ENCODE measurements at regions not wholly inside any gene's neighbourhood (a gene's known extent, or its start where the extent isn't known, plus 50 kb on each side); places are given as distances from the start of the nearest gene placed in this dataset.
A peak's percentile ranks its signal among the peaks of the same experiment; 100 is the strongest.

DNA sequence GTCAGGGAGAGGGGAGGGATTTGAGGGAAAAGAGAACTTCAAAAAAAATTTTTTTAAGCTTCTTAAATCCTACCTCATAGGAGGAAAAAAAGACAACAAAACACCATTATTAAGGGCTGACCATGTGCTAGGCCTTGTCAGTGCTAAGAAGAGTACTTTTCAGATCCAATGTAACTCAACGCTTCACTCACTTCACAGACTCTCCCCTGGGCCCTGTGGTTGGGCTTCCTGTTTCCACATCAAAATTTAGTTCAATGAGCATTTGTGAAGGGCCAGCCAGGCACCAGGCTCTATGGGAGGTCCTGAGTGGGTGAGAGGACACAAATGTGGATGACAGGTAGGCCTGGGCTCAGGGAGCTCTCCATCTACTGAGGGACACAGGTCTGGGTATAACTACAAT, 249.8 kb downstream of the PTEN start:
- no peak for DNase-seq

DNA sequence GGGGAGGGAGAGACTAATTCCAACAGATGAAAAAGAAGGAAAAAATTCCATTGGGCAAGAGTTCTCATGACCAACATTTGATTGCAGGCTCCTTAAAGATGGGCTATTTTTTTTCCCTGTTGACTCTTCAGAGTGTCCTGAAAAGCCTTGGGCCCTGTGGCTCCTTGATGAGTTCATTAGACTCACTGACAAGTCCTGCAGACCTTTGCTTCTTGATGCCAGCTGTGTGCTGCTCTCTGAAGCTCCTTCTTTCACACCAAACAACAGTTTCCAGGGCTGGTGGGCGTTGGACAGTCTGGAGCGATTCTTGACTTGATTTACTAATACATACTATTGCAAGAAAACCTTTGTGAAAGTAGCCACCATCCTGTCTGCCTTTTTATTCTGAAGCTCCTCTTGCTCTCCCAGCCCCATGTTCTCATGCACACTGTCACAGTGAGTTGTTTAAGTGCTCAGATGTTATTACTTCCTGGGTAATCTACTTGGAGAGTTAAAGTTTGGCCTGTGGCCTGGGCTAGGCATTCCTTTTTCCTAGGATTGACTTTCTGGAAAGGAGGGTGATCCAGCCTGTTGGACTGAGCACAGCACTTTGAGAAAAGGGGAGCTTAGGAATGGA, 250.3 kb downstream of the PTEN start:
- DNase-seq = no peak

DNA sequence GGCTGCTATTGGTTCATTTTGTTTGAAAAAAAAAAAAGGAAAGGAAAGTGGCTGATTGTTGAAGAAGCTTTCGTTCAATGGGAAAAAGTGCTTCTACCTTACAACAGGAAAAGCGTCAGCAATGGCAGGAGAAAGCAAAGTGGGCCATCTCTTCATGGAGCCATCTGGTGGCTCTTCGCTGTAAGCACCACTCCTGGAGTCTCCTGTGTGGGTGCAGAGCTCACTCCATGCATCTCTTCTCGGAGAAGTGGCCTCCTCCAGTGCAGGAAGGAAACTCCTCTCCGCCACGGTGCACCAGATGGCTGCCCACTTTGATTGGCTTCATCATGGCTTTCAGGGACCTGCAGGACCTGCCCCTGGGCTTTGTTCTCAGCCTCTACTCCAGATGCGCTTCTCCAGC, 250.9 kb downstream of the PTEN start:
- peak; percentile 44 for DNase-seq

DNA sequence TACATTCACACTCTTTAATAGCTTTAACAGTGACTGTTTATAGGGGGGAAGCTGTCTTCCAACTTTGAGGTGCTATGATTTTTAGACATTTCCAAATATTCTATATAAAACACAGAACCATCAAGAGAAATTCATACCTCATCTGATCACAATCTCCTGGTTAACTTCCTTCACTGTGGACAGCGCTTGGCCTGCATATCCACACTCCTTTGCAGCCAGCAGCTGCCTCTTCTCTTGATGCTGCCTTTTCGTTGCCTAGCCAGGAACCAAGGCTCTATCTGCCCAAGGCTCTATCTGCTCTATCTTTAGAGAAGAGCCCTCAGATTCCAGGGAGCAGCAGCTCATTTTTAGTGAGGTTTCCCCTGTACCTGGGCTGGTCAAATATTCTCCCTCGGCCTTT, 252.0 kb downstream of the PTEN start:
- DNase-seq = no peak

DNA sequence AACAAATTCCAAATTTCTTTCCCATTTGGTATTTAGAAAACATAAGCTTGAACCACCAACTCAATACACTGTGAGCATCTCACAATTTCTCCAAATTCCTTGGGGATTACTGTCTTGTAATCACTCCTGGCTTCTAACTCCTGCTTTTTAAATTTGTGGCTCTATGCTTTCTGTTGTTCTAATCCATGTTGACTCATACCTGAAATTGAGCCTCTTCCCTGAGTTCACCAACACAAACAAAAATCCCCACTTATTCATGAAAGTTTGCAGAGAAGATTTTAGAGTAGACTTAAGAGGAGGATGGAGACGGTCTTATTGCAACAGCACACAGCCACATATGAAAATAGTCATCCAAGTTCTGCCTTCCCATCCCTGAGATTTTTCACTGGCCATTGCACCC, 252.5 kb downstream of the PTEN start:
- no peak for DNase-seq

DNA sequence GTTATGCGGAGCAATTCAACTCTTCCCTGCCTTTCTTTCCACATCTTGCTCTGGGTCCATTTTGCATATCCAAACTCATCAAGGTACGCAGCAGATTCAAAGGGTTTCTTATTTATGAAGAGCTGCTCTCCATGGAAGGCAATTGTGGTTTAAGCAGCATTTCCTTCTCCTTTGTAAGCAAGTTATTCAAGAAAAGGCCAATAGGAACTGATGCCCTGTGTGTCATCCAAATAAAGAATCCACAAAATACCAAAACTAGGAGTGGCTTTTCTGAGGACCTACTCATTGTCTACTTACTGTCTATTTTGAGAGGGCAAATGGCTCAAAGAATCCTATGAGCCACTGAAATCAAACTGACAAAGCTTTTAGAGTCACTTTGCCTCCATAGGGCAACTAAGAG, 253.1 kb downstream of the PTEN start:
- DNase-seq = no peak

DNA sequence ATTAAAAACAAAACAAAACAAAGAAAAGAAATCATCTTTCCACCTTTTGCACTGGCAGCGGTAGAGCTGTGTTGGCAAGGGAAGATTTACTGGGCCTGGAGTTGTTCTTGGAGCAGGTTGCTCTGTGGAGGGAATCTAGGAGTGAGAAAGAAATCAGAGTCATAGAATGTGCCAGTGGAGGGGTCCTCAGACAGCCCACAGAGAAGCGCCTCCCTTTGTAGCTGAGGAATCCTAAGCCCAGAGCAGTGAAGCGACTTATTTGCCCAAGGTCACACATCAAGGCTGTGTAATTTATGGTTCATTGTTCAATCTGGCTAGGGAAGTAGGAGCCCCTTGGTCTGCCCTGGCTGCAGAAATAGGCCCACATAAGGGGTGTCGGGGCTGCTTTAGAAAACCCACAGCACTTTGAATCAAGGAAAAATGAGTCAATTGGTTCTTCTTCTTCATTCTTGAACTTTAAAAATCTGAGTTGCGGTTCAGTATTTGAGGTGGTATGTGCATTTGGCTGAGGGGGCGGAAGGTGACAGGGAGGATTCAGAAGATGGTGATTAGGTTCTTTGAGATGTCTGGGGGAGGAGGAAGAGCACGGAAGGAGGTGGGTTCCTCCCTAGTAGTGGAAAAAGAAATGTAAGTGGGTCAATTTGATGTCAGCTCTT, 253.7 kb downstream of the PTEN start:
- DNase-seq = no peak

DNA sequence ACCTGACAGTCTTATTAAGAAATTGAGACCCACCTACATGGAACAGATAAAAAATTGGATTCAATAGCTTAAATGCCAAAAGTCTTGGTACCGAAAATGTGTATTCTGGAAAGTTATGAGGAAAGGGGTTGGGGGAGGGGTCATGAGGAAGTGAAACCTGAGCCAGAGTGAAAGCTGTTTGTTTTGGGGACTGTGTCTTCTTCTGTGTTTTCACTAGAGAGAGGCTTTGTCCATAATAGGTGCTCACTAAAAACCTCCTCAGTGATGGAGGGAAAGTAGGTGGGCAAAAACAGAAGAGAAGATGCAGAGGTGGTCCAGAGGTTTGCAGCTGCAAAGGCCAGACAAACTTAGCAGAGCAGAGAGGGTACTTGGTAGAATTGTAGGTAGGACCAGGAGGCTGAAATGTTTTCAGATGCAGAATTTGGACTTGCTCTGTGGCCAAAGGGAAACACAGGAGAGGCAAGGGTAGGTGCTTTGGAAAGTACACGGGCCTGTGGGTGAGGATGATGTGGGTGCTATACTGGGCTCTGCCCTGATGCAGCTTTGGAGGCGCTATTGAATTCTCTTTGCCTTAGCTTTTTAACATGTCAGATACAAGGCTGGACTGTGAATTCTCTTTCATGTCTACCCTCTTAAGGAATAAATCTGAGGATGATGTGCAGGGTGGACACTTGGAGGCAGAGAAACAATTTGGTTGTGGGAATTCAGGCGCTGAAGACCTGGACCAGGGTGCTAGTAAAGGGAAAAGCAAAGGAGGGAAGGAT, 254.6 kb downstream of the PTEN start:
- no peak for DNase-seq

DNA sequence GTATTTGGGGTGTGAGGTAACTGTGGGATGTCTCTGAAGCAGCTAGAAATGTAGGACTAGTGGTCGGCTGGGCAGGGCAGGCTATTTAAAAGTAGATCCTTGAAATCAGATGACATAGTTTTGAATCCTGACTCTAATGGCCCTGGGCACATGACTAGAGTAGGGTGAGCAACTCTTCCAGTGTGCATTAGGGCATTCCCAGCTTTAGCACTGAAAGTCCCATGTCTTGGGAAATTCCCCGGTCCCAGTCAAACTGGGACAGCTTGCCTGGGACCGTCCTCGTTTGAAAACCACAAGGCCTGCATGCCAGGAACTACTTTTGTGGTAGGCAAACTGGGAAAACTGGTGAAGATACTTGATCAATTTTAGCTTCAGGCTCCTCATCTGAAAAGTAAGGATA, 255.3 kb downstream of the PTEN start:
- no peak for DNase-seq

DNA sequence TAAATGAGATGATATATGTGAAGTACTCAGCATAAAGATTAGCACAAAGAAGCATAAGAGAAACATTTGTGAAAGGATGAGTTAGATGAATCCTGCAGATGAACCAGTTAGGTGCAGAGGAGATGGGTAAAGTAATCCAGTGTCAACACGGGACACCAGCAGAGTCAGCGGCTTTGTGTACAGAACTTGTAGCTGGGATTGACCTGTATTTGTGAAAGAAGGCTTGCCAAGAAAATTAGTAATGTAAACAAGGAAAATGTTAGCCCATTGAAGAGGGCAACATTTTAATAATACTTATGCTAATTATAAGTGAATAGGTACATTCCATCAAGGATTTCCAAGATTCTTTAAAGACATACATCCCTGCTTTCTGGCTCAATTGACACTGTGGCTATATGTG, 255.7 kb downstream of the PTEN start:
- no peak for DNase-seq

DNA sequence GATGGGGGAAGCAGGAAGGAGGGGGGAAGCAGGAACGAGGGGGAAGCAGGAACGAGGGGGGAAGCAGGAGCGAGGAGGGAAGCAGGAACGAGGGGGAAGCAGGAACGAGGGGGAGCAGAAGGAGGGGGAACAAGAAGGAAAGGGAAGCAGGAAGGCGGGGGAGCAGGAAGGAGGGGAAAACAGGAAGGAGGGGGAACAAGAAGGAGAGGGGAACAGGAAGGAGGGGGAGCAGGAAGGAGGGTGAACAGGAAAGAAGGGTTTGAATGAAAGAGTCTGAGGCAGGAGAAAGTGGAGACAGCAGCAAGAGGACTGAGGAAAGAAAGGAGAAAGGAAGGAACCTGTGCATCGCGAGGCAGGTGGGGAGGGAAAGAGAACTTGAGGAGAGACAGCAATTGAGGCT, 256.6 kb downstream of the PTEN start:
- DNase-seq = no peak

DNA sequence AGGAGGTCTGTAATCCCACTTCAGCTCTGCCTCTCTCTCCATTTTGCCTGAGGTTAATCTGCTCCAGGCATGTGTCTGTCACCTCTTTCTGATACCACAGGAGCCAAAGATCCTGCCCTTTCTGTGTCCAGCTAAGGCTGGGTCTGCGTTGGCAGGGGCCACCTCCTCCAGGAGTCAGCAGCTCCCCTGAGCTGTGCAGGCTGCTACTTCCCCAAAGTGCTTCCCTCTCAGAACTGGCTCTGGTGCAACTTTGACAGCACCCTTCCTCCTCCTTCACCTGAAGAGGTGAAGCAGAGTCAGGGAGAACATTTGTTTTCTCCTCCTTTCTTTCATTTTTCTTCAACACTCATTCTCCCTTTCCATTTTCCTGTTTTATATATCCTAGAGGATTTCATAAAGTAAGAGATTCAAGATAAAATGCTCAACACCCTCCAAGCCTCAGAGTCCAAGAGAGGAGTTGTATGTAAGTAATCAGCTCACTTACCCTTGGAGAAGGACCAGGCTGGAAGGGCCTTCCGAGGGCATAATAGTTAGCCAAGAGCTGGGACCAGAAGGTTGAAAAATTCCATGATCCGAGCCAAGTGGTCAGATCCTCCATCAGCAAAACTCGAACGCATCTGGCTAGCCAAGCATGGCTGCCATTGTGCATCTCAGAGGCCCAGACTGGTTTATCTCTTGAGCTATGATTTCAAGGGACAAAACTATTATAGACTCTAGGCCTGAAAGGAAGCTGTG, 257.3 kb downstream of the PTEN start:
- DNase-seq = no peak

DNA sequence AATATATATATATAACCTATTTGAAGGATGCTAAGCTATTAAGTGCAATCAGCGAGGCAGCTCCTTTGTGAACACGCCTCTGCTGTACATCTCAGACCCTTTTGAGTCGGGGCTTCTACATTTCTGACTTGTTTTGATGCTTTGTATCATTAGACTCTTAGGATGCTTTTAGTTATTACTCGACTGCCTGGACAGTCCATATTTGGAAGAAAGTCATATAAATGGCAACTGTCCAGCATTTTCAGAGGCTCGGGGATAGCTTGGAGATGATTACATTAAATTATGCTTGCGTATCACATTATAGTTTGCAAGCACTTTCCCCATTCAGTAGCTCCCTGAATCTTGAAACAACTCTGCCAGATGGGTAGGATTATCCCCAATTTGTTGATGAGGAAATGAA, 257.9 kb downstream of the PTEN start:
- DNase-seq = no peak

DNA sequence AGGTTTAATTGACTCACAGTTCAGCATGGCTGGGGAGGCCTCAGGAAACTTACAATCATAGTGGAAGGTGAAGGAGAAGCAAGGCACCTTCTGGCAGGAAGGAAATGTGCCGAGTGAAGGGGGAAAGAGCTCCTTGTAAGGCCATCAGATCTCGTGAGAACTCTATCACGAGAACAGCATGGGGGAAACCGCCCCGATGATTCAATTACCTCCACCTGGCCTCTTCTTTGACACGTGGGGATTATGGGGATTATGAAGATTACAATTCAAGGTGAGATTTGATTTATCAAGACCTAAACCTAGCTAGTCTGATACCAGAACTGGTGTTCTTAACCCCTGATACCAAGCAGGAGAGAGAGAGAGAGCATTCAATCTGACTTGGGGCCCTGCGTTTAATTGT, 258.7 kb downstream of the PTEN start:
- DNase-seq = no peak

DNA sequence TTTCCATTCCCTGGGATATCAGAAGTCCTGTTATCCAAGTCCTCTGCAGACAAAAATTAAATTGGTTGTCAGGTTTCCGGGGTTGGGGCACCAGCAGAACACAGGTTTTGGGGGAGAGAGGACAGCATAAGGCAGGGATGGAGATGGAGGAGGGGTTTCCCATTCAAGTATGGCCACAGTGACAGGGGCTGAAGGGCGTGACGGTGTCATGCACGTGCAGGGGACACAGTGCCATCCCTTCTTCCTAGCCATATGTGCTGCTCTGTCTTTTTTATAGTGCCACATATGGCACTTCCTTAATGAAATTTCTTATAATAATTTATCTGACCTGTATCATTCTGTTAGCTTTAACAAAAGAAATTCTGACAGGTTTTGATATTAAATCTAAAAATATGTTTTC, 259.2 kb downstream of the PTEN start:
- no peak for DNase-seq

DNA sequence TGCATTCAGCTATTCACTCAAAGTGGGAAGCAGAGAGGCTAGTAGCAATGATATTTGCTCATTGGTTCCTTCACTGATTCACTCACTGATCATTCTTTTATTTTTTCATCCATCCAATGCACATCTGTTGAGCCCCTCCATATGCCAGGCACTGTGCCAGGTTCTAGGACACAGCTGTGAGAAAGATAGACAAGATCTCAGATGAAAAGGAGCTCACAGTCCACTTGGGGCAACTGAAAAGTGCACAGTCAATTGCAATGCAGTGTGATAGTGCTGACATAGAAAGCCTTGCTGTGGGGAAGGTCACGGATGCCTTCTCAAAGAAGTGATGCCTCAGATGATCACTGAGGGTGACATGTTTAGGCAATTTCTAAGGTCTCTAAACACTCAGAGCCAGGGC, 262.3 kb downstream of the PTEN start:
- DNase-seq = no peak

DNA sequence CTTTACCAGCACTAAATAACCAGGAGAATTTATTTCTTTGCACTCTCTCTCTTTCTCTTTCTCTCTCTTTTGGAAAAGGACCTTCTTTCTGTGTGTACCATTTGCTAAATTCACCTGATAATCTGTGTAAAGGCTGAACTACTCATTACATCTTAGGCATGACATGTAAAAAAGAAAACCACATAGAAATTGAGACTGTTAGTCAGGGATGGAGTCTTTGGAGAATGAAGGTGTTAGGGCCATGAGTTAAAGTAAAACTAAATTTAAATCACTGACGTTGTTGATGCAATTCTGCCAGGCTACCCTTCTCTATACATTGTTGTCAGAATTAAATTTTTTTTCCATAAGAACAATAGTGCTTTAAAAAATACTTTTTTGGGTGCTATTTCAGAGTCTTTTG, 263.3 kb downstream of the PTEN start:
- no peak for DNase-seq

DNA sequence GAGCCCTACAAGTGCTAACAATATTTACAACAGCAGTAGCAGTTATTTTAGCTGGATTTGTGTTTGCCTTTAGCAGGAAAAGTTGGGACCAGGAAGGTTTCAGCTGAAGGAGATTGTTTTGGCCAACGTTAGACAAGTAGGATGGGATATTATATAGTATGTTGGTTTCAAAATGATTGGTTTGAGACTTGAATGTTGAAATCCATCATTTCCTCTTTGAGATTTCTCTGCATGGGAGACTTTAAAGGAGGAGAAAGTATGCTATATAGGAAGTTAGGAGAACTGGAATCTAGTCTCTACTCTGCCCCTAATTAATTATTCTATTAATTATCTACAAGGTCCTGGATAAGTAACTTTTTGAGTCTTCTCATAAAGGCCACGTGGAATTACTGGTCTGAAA, 263.8 kb downstream of the PTEN start:
- no peak for DNase-seq

DNA sequence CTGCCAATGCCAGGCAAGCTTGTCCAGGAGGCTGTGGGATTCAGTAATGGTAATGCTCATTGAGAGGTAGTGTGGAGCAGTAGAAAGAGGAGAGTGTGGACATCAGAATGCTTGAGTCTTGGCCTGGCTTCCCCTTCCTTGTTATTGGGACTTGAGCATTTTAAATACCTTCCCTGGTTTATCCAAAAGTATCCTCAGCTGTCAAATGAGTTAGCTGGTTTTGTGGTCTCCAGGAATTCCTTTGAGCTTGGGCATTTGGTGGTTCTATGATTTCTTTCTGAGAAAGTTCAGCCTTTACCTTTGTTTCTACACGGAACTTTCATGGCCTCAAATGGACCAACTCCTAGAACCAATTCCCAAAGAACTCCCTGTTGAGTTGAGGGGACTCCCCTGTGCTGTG, 264.3 kb downstream of the PTEN start:
- no peak for DNase-seq

DNA sequence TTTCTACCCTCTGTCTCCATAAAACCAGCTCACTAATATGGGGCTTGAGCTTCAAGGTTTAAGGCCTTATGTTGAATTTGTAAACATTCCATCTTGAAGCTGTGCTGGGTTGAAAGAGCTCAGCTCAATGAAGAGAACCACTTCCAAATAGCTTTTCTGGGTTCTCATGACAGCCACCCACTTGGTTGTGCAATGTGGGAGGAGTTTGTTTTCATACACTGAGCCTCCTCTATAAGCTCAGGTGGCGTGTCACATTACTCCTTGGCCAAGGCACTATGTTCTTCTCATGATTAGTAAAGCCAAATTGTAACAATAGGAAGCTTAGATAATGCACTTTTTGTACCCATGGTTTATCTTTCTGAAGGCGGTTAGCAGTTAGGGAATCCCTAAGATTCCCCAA, 265.6 kb downstream of the PTEN start:
- no peak for DNase-seq

DNA sequence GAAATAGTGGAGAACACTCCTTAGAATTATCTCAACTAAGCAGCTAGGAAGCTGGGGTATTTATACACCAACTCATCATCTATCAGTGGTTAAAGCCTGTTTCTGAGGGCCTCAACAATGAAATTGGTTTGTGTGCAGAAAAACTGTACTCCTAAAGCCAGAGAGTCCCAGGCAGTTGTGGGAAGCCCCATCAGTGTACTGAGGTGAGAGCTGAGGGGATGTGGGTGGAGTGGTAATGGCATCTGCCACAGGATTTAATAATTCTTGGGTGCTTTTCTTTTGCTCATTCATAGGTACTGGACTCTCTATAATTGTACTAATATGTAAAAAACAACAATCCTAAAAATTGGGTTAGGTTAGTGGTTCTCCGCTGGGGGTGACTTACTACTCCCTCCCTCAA, 267.5 kb downstream of the PTEN start:
- DNase-seq = no peak

DNA sequence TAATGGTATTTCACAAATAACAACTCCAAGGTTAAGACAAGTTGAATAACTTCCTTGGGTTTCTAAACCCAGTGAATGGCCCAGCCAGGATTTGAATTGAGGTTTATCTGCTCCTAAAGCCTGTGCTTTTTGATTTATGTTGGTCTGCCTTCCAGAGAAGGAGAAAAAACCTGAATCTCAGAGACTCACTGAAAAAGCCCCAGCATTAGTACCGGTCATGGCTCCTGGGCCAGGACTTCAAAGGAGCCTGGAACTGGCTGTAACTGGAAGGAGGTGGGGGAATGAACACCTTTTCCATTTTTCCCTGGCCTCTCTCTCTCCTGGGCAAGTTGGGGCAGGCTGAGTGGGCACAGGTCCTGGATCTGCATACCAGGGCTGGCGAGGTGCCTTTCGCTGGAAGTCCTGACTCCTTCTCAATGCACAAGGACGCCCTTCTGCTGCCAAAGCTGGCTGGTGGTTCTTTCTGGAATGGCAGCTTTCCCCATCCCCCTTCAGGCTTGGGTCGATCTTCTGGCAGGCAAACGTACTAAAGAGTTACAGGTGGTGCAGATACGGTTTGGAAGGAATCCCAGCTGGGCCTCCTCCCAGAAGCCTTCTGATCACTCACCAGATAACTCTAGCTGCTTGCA, 268.2 kb downstream of the PTEN start:
- DNase-seq = no peak

DNA sequence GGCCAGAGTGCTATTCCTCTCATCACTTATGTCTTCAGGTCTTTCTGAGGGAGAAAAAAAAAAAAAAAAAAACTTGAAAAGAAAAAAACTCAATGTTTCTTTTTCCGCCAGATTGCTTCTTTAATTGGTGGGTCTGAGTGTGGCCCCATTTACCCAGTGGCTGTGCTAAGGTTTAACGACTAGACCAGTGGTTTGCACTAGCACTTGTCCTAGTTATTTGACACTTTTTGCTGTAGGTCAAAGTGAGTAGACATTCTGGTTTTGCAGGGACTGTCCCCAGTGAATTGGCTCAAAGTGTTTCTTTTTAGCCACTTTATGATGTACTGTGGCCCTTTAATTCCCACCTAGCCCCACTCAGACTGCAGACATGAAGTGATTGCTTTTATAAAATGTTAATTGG, 273.3 kb downstream of the PTEN start:
- no peak for DNase-seq

All from NCI-H345 (cell line).